DND-41 (cell line): ENCODE measurements at regions not wholly inside any gene's neighbourhood (a gene's known extent, or its start where the extent isn't known, plus 50 kb on each side); places are given as distances from the start of the nearest gene placed in this dataset.
"Not testable (repeated sequence)": the region's sequence is repeated elsewhere in the genome, so short reads cannot be mapped to it uniquely, and the experiment has no call there.

ENCODE experiments used
- ATAC-seq: fragments of 200-7000 bp; cut with Tn5 transposase; 3 replicates; pipeline ENCODE4 v1.9.1; 2021; ENCODE audit warnings: low read depth; ENCODE audit not compliant: insufficient read depth
- DNase-seq: peaks from one replicate; pipeline ENCODE4 v3.0.0-alpha.2; 2020
- H2AFZ ChIP-seq: 2 replicates; pipeline ENCODE4 v1.6.0; 2012; ENCODE audit warnings: low read depth, low read length
- H3K27ac ChIP-seq: 2 replicates; pipeline ENCODE4 v1.5.1; 2012; ENCODE audit warnings: low read length, inconsistent platforms
- H3K27me3 ChIP-seq: fragments of 200-600 bp; sonication (generic); 2 replicates; pipeline ENCODE4 v1.6.0; 2012; ENCODE audit warnings: low read length, mild to moderate bottlenecking, inconsistent platforms; ENCODE audit not compliant: insufficient read depth, poor library complexity
- H3K36me3 ChIP-seq: 2 replicates; pipeline ENCODE4 v1.5.1; 2012; ENCODE audit warnings: low read length, inconsistent platforms; ENCODE audit not compliant: insufficient read depth
- H3K4me1 ChIP-seq: 2 replicates; pipeline ENCODE4 v1.5.1; 2012; ENCODE audit warnings: mild to moderate bottlenecking, low read length; ENCODE audit not compliant: insufficient read depth
- H3K4me2 ChIP-seq: 2 replicates; pipeline ENCODE4 v1.6.0; 2012; ENCODE audit warnings: mild to moderate bottlenecking, moderate library complexity, low read length, inconsistent platforms; ENCODE audit not compliant: insufficient read depth
- H3K4me3 ChIP-seq, 2 experiments: fragments of 200-600 bp in 1 of 2; shearing (Covaris generic) in 1 of 2; 2 replicates each; pipeline ENCODE4 v1.5.1; 2012 to 2016; ENCODE audit warnings: inconsistent platforms in 2 of 2, low read length in 2 of 2, mild to moderate bottlenecking in 2 of 2, low read depth in 1 of 2, moderate library complexity in 1 of 2
- H3K79me2 ChIP-seq: 2 replicates; pipeline ENCODE4 v1.6.0; 2012; ENCODE audit warnings: low read length, inconsistent platforms; ENCODE audit not compliant: insufficient read depth
- H3K9ac ChIP-seq: 2 replicates; pipeline ENCODE4 v1.6.0; 2012; ENCODE audit warnings: low read depth, mild to moderate bottlenecking, inconsistent platforms, low read length, moderate library complexity
- H3K9me3 ChIP-seq: 2 replicates; pipeline ENCODE4 v1.5.1; 2012; ENCODE audit warnings: low read length, moderate library complexity, mild to moderate bottlenecking, inconsistent platforms; ENCODE audit not compliant: insufficient read depth, severe bottlenecking
- H4K20me1 ChIP-seq: 2 replicates; pipeline ENCODE4 v1.6.0; 2012; ENCODE audit warnings: low read length; ENCODE audit not compliant: insufficient read depth
- CTCF ChIP-seq: IDR thresholded peaks from 2 replicates; pipeline ENCODE4 v1.5.1; 2012; ENCODE audit warnings: borderline replicate concordance, low read length, moderate library complexity, mild to moderate bottlenecking; ENCODE audit not compliant: poor library complexity, severe bottlenecking; ENCODE audit errors: extremely low read depth
- EZH2 ChIP-seq: IDR thresholded peaks from 3 replicates; pipeline ENCODE4 v1.6.1; 2012; ENCODE audit warnings: borderline replicate concordance, low read depth, mild to moderate bottlenecking, moderate library complexity, low read length, inconsistent platforms; ENCODE audit not compliant: severe bottlenecking

- ATAC-seq (no peak), DNase-seq (no peak)
- H3K36me3 ChIP-seq, result no peaks in the 10 kb centered on the region
- TF ChIP-seq EZH2 (no peak), CTCF (no peak)
- H3K4me2 ChIP-seq, result no peak overlapping the region
- H3K27ac ChIP-seq, result no peak overlapping the region
- no peak overlapping the region for H2AFZ ChIP-seq
- no peaks in the 10 kb centered on the region for H3K9me3 ChIP-seq
- H4K20me1 ChIP-seq, result no peaks in the 10 kb centered on the region
- H3K4me1 ChIP-seq, result no peaks in the 10 kb centered on the region
- H3K9ac ChIP-seq, result no peak overlapping the region
- no peak overlapping the region for H3K4me3 ChIP-seq
- no peaks in the 10 kb centered on the region for H3K27me3 ChIP-seq
- H3K79me2 ChIP-seq, result no peaks in the 10 kb centered on the region
Measured at GRCh38 chr2:143928613-143929012, 591.3 kb downstream of the ZEB2 start.

DNA sequence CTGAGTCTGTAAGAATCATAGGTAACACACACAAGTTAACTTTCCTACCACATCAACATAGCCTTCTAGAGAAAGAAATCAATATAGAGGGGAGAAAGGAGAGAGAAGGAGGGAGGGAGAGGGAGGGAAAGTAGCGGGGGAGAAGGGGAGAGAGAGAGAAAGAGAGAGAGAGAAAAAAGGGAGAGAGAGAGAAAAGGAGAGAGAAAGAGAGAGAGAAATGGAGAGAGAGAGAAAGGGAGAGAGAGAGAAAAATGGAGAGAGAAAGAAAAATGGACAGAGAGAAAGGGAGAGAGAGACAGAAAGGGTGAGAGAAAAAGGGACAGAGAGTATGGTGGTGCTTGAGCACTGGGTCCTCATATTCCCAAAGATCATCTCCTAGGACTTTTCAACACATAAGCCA lies 591.7 kb downstream of the ZEB2 start:
- H3K9me3 ChIP-seq, result no peaks in the 10 kb centered on the region
- H3K36me3 ChIP-seq, result no peaks in the 10 kb centered on the region
- DNase-seq (no peak), ATAC-seq (no peak)
- TF ChIP-seq EZH2, result no peak
- TF ChIP-seq CTCF, result no peak
- H2AFZ ChIP-seq, result no peak overlapping the region
- H4K20me1 ChIP-seq, result no peaks in the 10 kb centered on the region
- no peak overlapping the region for H3K4me2 ChIP-seq
- no peak overlapping the region for H3K4me3 ChIP-seq
- H3K79me2 ChIP-seq, result no peaks in the 10 kb centered on the region
- no peak overlapping the region for H3K27ac ChIP-seq
- H3K9ac ChIP-seq, result no peak overlapping the region
- no peaks in the 10 kb centered on the region for H3K27me3 ChIP-seq
- H3K4me1 ChIP-seq, result no peaks in the 10 kb centered on the region

DNA sequence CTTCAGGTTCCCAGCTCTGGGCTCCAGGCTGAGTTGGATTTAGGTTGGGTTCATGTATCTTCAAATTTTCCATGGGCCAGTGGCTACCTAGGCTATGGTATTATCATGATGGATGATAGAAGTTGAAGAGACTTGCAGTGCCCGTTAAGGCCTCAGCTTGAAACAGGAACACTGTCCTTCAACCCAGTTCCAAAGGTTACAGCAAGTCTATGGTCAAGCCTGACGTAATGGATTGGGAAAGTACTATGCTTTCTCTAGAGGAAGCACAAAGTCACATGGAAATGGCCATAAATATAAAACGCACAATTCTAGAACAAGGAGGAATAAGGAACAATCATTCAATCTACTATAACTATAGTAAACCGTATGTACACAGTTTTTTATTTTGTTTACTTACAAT lies 593.2 kb downstream of the ZEB2 start:
- no peak overlapping the region for H3K4me3 ChIP-seq
- DNase-seq (no peak), ATAC-seq (no peak)
- H2AFZ ChIP-seq, result no peak overlapping the region
- no peak overlapping the region for H3K27ac ChIP-seq
- no peaks in the 10 kb centered on the region for H3K36me3 ChIP-seq
- no peaks in the 10 kb centered on the region for H3K27me3 ChIP-seq
- H3K9me3 ChIP-seq, result no peaks in the 10 kb centered on the region
- TF ChIP-seq CTCF (no peak), EZH2 (no peak)
- H3K9ac ChIP-seq, result no peak overlapping the region
- no peaks in the 10 kb centered on the region for H4K20me1 ChIP-seq
- H3K4me1 ChIP-seq, result no peaks in the 10 kb centered on the region
- no peak overlapping the region for H3K4me2 ChIP-seq
- H3K79me2 ChIP-seq, result no peaks in the 10 kb centered on the region

DNA sequence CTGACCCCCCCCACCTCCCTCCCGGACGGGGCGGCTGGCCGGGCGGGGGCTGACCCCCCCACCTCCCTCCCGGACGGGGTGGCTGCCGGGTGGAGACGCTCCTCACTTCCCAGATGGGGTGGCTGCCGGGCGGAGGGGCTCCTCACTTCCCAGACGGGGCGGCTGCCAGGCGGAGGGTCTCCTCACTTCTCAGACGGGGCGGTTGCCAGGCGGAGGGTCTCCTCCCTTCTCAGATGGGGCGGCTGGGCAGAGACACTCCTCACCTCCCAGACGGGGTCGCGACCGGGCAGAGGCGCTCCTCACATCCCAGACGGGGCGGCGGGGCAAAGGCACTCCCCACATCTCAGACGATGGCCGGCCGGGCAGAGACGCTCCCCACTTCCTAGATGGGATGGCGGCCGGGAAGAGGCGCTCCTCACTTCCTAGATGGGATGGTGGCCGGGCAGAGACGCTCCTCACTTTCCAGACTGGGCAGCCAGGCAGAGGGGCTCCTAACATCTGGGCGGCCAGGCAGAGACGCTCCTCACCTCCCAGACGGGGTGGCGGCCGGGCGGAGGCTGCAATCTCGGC lies 597.6 kb downstream of the ZEB2 start:
- H3K4me2 ChIP-seq, H3K79me2 ChIP-seq, H3K27me3 ChIP-seq, ATAC-seq, DNase-seq, H3K9ac ChIP-seq, H3K4me1 ChIP-seq, H2AFZ ChIP-seq, H3K4me3 ChIP-seq, H4K20me1 ChIP-seq, H3K36me3 ChIP-seq, H3K27ac ChIP-seq: not testable (repeated sequence)
- peaks cover 15% of the 10 kb centered on the region for H3K9me3 ChIP-seq
